H1 (cell line): ENCODE measurements at regions not wholly inside any gene's neighbourhood (a gene's known extent, or its start where the extent isn't known, plus 50 kb on each side); places are given as distances from the start of the nearest gene placed in this dataset.
"Not testable (repeated sequence)": the region's sequence is repeated elsewhere in the genome, so short reads cannot be mapped to it uniquely, and the experiment has no call there.

Experiments
- CTCF ChIA-PET: fragments of 300-600 bp; sonication (Branson Sonifier 250); formaldehyde crosslinking; loops from one replicate; lab custom pipeline; 2021; ENCODE audit not compliant: partially characterized antibody; lab: Charles Lee
- POLR2A ChIA-PET: fragments of 300-600 bp; sonication (Branson Sonifier 250); formaldehyde crosslinking; loops from one replicate; lab custom pipeline; 2021; ENCODE audit warnings: inconsistent platforms; ENCODE audit not compliant: partially characterized antibody; lab: Charles Lee
- DNase-seq, 2 experiments: peaks; one replicate each; pipeline versions ENCODE4 v3.0.0 to v3.0.0-alpha.2; 2010 to 2022; ENCODE audit warnings: low spot score in 2 of 2, low read depth in 1 of 2, mixed read lengths in 1 of 2
- FAIRE-seq: peaks from 2 replicates; lab custom pipeline; 2011; peaks lifted over from hg19 to GRCh38; lab: Jason Lieb, UNC
- H2AFZ ChIP-seq: 2 replicates; pipeline ENCODE4 v1.8.1; 2012; ENCODE audit warnings: low read length, inconsistent platforms
- H2AK5ac ChIP-seq: 2 replicates; pipeline ENCODE4 v1.6.1; 2013; ENCODE audit warnings: low read depth, low read length
- H2BK120ac ChIP-seq: replicated peaks from 2 replicates; pipeline ENCODE3; 2013; ENCODE audit warnings: low read depth, low read length, inconsistent platforms
- H2BK12ac ChIP-seq: 2 replicates; pipeline ENCODE4 v1.6.1; 2013; ENCODE audit warnings: low read depth, low read length
- H2BK15ac ChIP-seq: 2 replicates; pipeline ENCODE4 v1.6.1; 2013; ENCODE audit warnings: low read length
- H2BK20ac ChIP-seq: 2 replicates; pipeline ENCODE4 v1.6.1; 2013; ENCODE audit warnings: low read length
- H2BK5ac ChIP-seq: 2 replicates; pipeline ENCODE4 v1.6.1; 2013; ENCODE audit warnings: low read depth, low read length
- H3K14ac ChIP-seq: 2 replicates; pipeline ENCODE4 v1.6.1; 2013; ENCODE audit warnings: inconsistent platforms; ENCODE audit not compliant: insufficient read length
- H3K18ac ChIP-seq: 2 replicates; pipeline ENCODE4 v1.6.1; 2013; ENCODE audit warnings: low read length; ENCODE audit errors: extremely low read depth
- H3K23ac ChIP-seq: 2 replicates; pipeline ENCODE4 v1.6.1; 2013; ENCODE audit warnings: inconsistent platforms; ENCODE audit not compliant: insufficient read length
- H3K23me2 ChIP-seq: 2 replicates; pipeline ENCODE4 v1.6.1; 2013; ENCODE audit warnings: low read depth, low read length
- H3K27ac ChIP-seq: 2 replicates; pipeline ENCODE4 v1.6.1; 2011; ENCODE audit warnings: low read depth, low read length, inconsistent platforms
- H3K27me3 ChIP-seq, 4 experiments: replicated peaks in 1 of 4; 1 replicate in 1 of 4; 2 replicates in 3 of 4; pipeline versions ENCODE4 v1.6.1 to v1.8.1; 2011 to 2013; ENCODE audit warnings: low read length in 3 of 4, mild to moderate bottlenecking in 3 of 4, inconsistent platforms in 2 of 4, mixed read lengths in 2 of 4, moderate library complexity in 1 of 4; ENCODE audit not compliant: control insufficient read depth in 3 of 4, insufficient read depth in 3 of 4; ENCODE audit errors: extremely low read depth in 1 of 4
- H3K36me3 ChIP-seq, 4 experiments: 2 replicates each; pipeline versions ENCODE4 v1.6.1 to v1.8.1; 2011 to 2013; ENCODE audit warnings: mild to moderate bottlenecking in 4 of 4, low read length in 3 of 4, moderate library complexity in 2 of 4, control low read depth in 1 of 4, inconsistent platforms in 1 of 4; ENCODE audit not compliant: insufficient read depth in 4 of 4, control insufficient read depth in 2 of 4
- H3K4ac ChIP-seq: replicated peaks from 2 replicates; pipeline ENCODE3; 2013; ENCODE audit warnings: low read length, low read depth, mixed read lengths, inconsistent platforms; ENCODE audit not compliant: insufficient read length
- H3K4me1 ChIP-seq, 4 experiments: replicated peaks in 1 of 4; 1 replicate in 1 of 4; 2 replicates in 3 of 4; pipeline versions ENCODE4 v1.6.1 to v1.8.1; 2011 to 2013; ENCODE audit warnings: low read length in 3 of 4, inconsistent platforms in 2 of 4, mixed read lengths in 1 of 4; ENCODE audit not compliant: insufficient read depth in 4 of 4, control insufficient read depth in 3 of 4
- H3K4me2 ChIP-seq, 2 experiments: 2 replicates each; pipeline versions ENCODE4 v1.6.1 to v1.8.1; 2011 to 2013; ENCODE audit warnings: low read depth in 2 of 2, low read length in 2 of 2, control low read depth in 1 of 2, inconsistent platforms in 1 of 2, mild to moderate bottlenecking in 1 of 2; ENCODE audit not compliant: insufficient read depth in 1 of 2
- H3K4me3 ChIP-seq, 4 experiments: fragments of 200-600, 300-600 bp in 1 of 4; sonication (generic), shearing (Covaris generic), sonication (Bioruptor Twin) in 1 of 4; 2 replicates each; pipeline versions ENCODE4 v1.5.1 to v1.8.1; 2011 to 2016; ENCODE audit warnings: low read length in 4 of 4, low read depth in 3 of 4, control low read depth in 2 of 4, inconsistent platforms in 2 of 4, mild to moderate bottlenecking in 2 of 4, mixed read lengths in 1 of 4, moderate library complexity in 1 of 4; ENCODE audit not compliant: insufficient read depth in 2 of 4; ENCODE audit errors: extremely low read depth in 1 of 4
- H3K56ac ChIP-seq: replicated peaks from 2 replicates; pipeline ENCODE3; 2013; ENCODE audit warnings: low read depth, mild to moderate bottlenecking, mixed read lengths, low read length, inconsistent platforms; ENCODE audit not compliant: insufficient read length
- H3K79me1 ChIP-seq: 2 replicates; pipeline ENCODE4 v1.6.1; 2013; ENCODE audit warnings: low read depth, low read length, control low read depth
- H3K79me2 ChIP-seq, 2 experiments: 2 replicates each; pipeline versions ENCODE4 v1.6.1 to v1.8.1; 2012 to 2013; ENCODE audit warnings: low read length in 2 of 2, mild to moderate bottlenecking in 2 of 2, inconsistent platforms in 1 of 2; ENCODE audit not compliant: insufficient read depth in 2 of 2, control insufficient read depth in 1 of 2
- H3K9ac ChIP-seq, 4 experiments: replicated peaks in 1 of 4; 1 replicate in 1 of 4; 2 replicates in 3 of 4; pipeline versions ENCODE4 v1.6.1 to v1.8.1; 2011 to 2013; ENCODE audit warnings: low read depth in 3 of 4, low read length in 3 of 4, control low read depth in 2 of 4, mild to moderate bottlenecking in 2 of 4, moderate library complexity in 2 of 4, inconsistent platforms in 1 of 4; ENCODE audit errors: extremely low read depth in 1 of 4
- H3K9me3 ChIP-seq, 2 experiments: 2 replicates each; pipeline versions ENCODE4 v1.6.1 to v1.8.1; 2012 to 2013; ENCODE audit warnings: mild to moderate bottlenecking in 2 of 2, moderate library complexity in 2 of 2, control low read depth in 1 of 2, inconsistent platforms in 1 of 2, low read depth in 1 of 2, low read length in 1 of 2, mixed read lengths in 1 of 2; ENCODE audit not compliant: insufficient read depth in 2 of 2
- H4K20me1 ChIP-seq, 2 experiments: replicated peaks in 1 of 2; 2 replicates each; pipeline versions ENCODE3 to v1.8.1; 2011 to 2013; ENCODE audit warnings: inconsistent platforms in 2 of 2, low read length in 2 of 2, mild to moderate bottlenecking in 1 of 2; ENCODE audit not compliant: insufficient read depth in 2 of 2, control insufficient read depth in 1 of 2
- H4K5ac ChIP-seq: 2 replicates; pipeline ENCODE4 v1.6.1; 2013; ENCODE audit warnings: low read length, low read depth, mixed read lengths, inconsistent platforms; ENCODE audit not compliant: insufficient read length
- H4K8ac ChIP-seq: 2 replicates; pipeline ENCODE4 v1.8.0; 2013; ENCODE audit warnings: mild to moderate bottlenecking, moderate library complexity, low read length, inconsistent platforms; ENCODE audit not compliant: insufficient read depth; ENCODE audit errors: extremely low read depth
- H4K91ac ChIP-seq: replicated peaks from 2 replicates; pipeline ENCODE3; 2013; ENCODE audit warnings: low read length, mixed read lengths, inconsistent platforms; ENCODE audit not compliant: insufficient read length
- WGBS, 2 experiments: shearing (Covaris generic) in 1 of 2; methylation state at CpG; one replicate each; pipeline versions ENCODE4 v1.1.6 to v1.1.7; 2013 to 2015; ENCODE audit warnings: low lambda C conversion rate in 2 of 2, mixed read lengths in 2 of 2, inconsistent platforms in 1 of 2, low coverage in 1 of 2, missing lambda C conversion rate in 1 of 2; ENCODE audit not compliant: insufficient replicate concordance in 2 of 2, insufficient coverage in 1 of 2, insufficient read length in 1 of 2; ENCODE audit errors: extremely low coverage in 1 of 2, missing lambda C conversion rate in 1 of 2; 5-methylcytosine and 5-hydroxymethylcytosine counted together

DNA sequence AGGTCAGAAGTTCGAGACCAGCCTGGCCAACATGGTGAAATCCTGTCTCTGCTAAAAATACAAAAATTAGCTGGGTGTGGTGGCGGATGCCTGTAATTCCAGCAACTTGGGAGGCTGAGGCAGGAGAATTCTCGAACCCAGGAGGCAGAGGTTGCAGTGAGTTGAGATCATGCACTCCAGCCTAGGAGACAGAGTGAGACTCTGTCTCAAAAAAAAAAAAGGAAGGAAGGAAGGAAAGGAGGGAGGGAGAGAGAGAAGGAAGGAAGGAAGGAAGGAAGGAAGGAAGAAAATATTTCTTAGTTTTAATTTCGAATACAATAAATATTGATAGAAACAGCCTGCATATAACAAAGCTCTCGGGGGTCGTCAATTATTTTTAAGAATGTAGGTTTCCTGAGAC lies 81.3 kb upstream of the HIVEP1 start:
- H3K79me1 ChIP-seq, H3K27me3 ChIP-seq, H4K91ac ChIP-seq, H3K27ac ChIP-seq, H3K79me2 ChIP-seq, DNase-seq, H3K9ac ChIP-seq, H3K4me1 ChIP-seq, H3K4me3 ChIP-seq, H3K36me3 ChIP-seq, H2BK20ac ChIP-seq, H2AFZ ChIP-seq, H2BK120ac ChIP-seq, H3K14ac ChIP-seq, H2BK15ac ChIP-seq, H2AK5ac ChIP-seq, H4K5ac ChIP-seq, H3K4me2 ChIP-seq, H3K9me3 ChIP-seq, H3K56ac ChIP-seq, H3K18ac ChIP-seq, H2BK12ac ChIP-seq, H3K4ac ChIP-seq, FAIRE-seq, H2BK5ac ChIP-seq, H3K23ac ChIP-seq, H4K8ac ChIP-seq, H4K20me1 ChIP-seq, H3K23me2 ChIP-seq: not testable (repeated sequence)
- ChIA-PET CTCF (interaction anchor here (0.6 to 1.4 kb wide), 4 partner anchors 17 to 275 kb away, joined by 3 to 5 read pairs (median 4); no protein-coding TSS in a partner anchor), POLR2A (interaction anchor here (1.1 kb wide), 1 partner anchor 13 kb away, joined by 3 read pairs; no protein-coding TSS in a partner anchor)
- 90% methylated on average over 6 of the region's 6 CpGs; no CpG with 5 or more reads in 1 of the 2 experiments for WGBS, 2 experiments
